Endothelial cell of umbilical vein (primary cell): ENCODE measurements at regions not wholly inside any gene's neighbourhood (a gene's known extent, or its start where the extent isn't known, plus 50 kb on each side); places are given as distances from the start of the nearest gene placed in this dataset.

Experiments
- EZH2 ChIP-seq: IDR thresholded peaks from 2 replicates; pipeline ENCODE4 v1.6.1; 2012; ENCODE audit warnings: borderline replicate concordance, low read depth, mild to moderate bottlenecking, moderate library complexity, low read length, inconsistent platforms; ENCODE audit not compliant: severe bottlenecking
- FOS ChIP-seq: IDR thresholded peaks from 2 replicates; pipeline ENCODE4 v1.6.1; 2011; ENCODE audit warnings: mild to moderate bottlenecking, low read length, moderate library complexity, borderline replicate concordance; ENCODE audit not compliant: insufficient read depth
- GATA2 ChIP-seq: IDR thresholded peaks from 2 replicates; pipeline ENCODE4 v1.7.0; 2011; ENCODE audit warnings: low read depth, mild to moderate bottlenecking, moderate library complexity, mixed read lengths, low read length; ENCODE audit not compliant: insufficient read length, insufficient read depth
- JUN ChIP-seq: IDR thresholded peaks from 2 replicates; pipeline ENCODE4 v1.6.1; 2011; ENCODE audit warnings: borderline replicate concordance, low read depth; ENCODE audit not compliant: insufficient read length, insufficient read depth
- MYC ChIP-seq: IDR thresholded peaks from one replicate; pipeline ENCODE4 v1.6.1; 2011; ENCODE audit warnings: mild to moderate bottlenecking, low read depth, low read length
- POLR2A ChIP-seq: IDR thresholded peaks from 2 replicates; pipeline ENCODE4 v1.6.1; 2012; ENCODE audit warnings: low read depth, mild to moderate bottlenecking, control low read depth, low read length
- POLR2AphosphoS5 ChIP-seq: IDR thresholded peaks from 2 replicates; pipeline ENCODE4 v1.6.1; 2012; ENCODE audit warnings: low read depth, mild to moderate bottlenecking, control low read depth, low read length, moderate library complexity; ENCODE audit not compliant: insufficient read depth
- TF ChIP-seq, protein P1 (sequence below), 2 donors: IDR thresholded peaks; 1 replicate in 1 of 2; 2 replicates in 1 of 2; pipeline ENCODE4 v1.5.1; 2011; ENCODE audit warnings: low read length in 2 of 2, mild to moderate bottlenecking in 2 of 2, moderate library complexity in 2 of 2, control low read depth in 1 of 2, inconsistent platforms in 1 of 2, low read depth in 1 of 2; ENCODE audit not compliant: insufficient read depth in 1 of 2; ENCODE audit errors: extremely low read depth in 1 of 2
- TF ChIP-seq, protein P2 (sequence below): IDR thresholded peaks from 2 replicates; pipeline ENCODE4 v1.6.1; 2011; ENCODE audit not compliant: insufficient read depth, insufficient read length

DNA sequence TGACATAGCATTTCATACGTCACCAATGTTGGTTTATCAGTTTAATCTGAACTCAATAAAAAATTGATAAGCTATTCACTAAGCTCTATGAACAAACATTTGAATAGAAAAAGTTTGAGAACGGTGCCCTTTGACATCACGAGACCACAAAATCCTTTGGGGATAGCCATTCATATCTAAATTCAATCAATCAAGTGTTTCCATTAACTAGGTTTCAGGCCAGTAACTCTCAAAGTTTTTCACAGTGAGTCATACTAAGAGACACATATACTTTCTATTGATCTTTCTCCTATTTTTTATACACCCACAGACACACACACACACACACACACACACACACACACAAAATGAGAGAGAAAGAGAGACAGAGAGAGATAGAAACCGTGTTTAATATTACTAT is 235.4 kb upstream of the SNX7 start:
- TF ChIP-seq, protein P1, sequence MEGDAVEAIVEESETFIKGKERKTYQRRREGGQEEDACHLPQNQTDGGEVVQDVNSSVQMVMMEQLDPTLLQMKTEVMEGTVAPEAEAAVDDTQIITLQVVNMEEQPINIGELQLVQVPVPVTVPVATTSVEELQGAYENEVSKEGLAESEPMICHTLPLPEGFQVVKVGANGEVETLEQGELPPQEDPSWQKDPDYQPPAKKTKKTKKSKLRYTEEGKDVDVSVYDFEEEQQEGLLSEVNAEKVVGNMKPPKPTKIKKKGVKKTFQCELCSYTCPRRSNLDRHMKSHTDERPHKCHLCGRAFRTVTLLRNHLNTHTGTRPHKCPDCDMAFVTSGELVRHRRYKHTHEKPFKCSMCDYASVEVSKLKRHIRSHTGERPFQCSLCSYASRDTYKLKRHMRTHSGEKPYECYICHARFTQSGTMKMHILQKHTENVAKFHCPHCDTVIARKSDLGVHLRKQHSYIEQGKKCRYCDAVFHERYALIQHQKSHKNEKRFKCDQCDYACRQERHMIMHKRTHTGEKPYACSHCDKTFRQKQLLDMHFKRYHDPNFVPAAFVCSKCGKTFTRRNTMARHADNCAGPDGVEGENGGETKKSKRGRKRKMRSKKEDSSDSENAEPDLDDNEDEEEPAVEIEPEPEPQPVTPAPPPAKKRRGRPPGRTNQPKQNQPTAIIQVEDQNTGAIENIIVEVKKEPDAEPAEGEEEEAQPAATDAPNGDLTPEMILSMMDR (IDR thresholded peaks at IDR 0.05; ENCODE audit: extremely low read depth in 1 of 2, insufficient read depth in 1 of 2, low read depth in 1 of 2, low read length in 2 of 2), result no peak
- TF ChIP-seq EZH2 (no peak), MYC (no peak), JUN (no peak), POLR2A (no peak), POLR2AphosphoS5 (no peak), FOS (no peak), GATA2 (no peak)
- TF ChIP-seq, protein P2, sequence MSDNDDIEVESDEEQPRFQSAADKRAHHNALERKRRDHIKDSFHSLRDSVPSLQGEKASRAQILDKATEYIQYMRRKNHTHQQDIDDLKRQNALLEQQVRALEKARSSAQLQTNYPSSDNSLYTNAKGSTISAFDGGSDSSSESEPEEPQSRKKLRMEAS, result no peak
